HL-60 (cell line): ENCODE measurements at regions not wholly inside any gene's neighbourhood (a gene's known extent, or its start where the extent isn't known, plus 50 kb on each side); places are given as distances from the start of the nearest gene placed in this dataset.

Experiments used
- POLR2AphosphoS5 ChIP-seq: IDR thresholded peaks from 2 replicates; pipeline ENCODE4 v1.6.1; 2012; ENCODE audit warnings: low read depth
- TF ChIP-seq, protein P1 (sequence below): IDR thresholded peaks from one replicate; pipeline ENCODE4 v1.5.1; 2011; ENCODE audit warnings: low read length, control low read depth, inconsistent platforms; ENCODE audit not compliant: insufficient read depth

DNA sequence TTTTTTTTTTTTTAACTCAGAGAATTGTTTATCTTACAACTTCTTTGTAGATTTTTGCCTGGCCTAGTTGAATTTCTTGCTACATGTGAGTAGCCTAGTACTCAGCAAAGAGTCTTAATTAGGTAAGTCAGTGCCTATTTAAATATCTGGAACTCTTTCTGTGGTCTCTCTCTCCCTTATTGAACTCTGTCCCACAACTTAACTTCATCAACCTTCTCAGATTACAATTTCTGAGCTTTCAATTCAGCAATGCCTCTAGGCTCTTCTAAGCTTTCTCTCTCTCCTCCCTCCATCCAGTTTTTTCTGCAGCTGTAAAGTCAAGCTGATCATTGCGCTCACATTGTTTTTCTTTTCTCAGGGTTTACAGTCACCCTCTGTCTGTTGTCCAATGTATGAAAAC lies 517.6 kb upstream of the ROBO1 start:
- TF ChIP-seq, protein P1, sequence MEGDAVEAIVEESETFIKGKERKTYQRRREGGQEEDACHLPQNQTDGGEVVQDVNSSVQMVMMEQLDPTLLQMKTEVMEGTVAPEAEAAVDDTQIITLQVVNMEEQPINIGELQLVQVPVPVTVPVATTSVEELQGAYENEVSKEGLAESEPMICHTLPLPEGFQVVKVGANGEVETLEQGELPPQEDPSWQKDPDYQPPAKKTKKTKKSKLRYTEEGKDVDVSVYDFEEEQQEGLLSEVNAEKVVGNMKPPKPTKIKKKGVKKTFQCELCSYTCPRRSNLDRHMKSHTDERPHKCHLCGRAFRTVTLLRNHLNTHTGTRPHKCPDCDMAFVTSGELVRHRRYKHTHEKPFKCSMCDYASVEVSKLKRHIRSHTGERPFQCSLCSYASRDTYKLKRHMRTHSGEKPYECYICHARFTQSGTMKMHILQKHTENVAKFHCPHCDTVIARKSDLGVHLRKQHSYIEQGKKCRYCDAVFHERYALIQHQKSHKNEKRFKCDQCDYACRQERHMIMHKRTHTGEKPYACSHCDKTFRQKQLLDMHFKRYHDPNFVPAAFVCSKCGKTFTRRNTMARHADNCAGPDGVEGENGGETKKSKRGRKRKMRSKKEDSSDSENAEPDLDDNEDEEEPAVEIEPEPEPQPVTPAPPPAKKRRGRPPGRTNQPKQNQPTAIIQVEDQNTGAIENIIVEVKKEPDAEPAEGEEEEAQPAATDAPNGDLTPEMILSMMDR: no peak
- no peak for TF ChIP-seq POLR2AphosphoS5
